HG02798 (cell line): ENCODE measurements at regions not wholly inside any gene's neighbourhood (a gene's known extent, or its start where the extent isn't known, plus 50 kb on each side); places are given as distances from the start of the nearest gene placed in this dataset.
"Not testable (repeated sequence)": the region's sequence is repeated elsewhere in the genome, so short reads cannot be mapped to it uniquely, and the experiment has no call there.

Experiments used
- ATAC-seq: cut with Tn5 transposase; IDR thresholded peaks from one replicate; pipeline ENCODE4 v1.9.1; 2021; ENCODE audit warnings: mild to moderate bottlenecking; ENCODE audit not compliant: unreplicated experiment, poor library complexity

DNA sequence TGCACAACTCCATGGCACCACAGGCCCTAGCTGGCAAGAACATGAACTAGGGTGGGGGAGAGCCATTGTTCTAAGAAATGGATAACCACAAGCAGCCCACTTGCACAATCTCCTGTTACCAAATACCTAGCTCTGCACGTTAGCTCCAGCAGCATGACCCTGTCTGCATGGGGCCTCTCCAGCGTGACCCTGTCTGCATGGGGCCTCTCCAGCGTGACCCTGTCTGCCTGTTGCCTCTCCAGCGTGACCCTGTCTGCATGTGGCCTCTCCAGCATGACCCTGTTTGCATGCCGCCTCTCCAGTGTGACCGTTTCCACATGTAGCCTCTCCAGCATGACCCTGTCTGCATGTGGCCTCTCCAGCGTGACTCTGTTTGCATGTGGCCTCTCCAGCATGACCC, 356.7 kb downstream of the CNTNAP3B start:
- not testable (repeated sequence) for ATAC-seq

DNA sequence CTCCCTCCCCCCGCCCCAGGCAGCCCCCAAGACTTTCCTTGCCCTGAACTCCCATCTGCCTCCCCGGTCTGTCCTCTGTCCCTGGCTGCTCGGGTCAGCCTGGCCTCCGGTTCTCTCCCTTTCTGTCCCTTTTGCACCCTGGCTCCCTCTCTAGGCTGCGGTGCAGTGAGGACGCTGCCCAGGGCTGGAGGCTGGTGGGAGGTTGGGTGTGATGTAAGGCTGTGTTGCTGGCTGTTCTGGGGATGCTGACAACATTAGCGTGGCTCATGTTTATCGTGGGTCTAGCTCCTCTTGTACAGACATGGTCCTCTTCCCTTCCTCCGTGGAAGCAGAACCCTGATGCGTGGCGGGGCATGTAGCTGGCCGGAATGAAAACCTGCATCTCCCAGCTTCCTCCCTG, 357.5 kb downstream of the CNTNAP3B start:
- not testable (repeated sequence) for ATAC-seq

- not testable (repeated sequence) for ATAC-seq
Observed at GRCh38 chr9:41754822-41755221, 374.4 kb downstream of the CNTNAP3B start.

- ATAC-seq, result not testable (repeated sequence)
Observed at GRCh38 chr9:41754403-41754802, 374.8 kb downstream of the CNTNAP3B start.

- not testable (repeated sequence) for ATAC-seq
Observed at GRCh38 chr9:41741897-41742296, 387.3 kb downstream of the CNTNAP3B start.

DNA sequence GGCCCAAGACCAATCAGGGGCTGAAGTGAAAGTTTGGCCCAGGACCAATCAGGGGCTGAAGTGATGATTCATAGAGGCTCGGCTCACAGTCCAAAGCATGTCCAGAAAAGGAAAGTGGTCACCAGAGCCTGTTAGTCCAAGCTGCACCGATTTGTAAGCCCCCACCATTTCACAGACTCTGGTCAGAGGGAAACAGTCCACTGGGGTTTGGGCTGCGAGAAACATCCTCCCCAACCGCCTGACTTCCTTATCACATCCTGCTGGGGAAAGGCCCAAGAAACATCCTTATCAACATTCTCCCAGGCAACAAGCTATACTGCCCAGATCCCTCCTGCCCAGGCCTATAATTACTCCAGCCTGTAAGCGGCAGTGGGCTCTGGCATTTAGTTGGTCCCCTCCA, 388.1 kb downstream of the CNTNAP3B start:
- ATAC-seq, result not testable (repeated sequence)

DNA sequence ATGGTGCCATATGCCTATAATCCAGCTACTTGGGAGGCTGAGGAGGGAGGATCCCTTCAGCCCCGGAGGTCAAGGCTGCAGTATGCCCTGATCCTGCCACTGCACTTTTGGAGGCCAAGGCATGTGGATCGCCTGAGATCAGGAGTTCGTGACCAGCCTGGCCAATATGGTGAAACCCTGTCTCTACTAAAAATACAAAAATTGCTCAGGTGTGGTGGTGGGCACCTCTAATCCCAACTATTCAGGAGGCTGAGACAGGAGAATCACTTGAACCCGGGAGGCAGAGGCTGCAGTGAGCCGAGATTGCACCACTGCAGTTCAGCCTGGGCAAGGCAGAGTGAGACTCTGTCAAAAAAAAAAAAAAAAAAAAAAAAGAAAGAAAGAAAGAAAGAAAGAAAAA, 390.5 kb downstream of the CNTNAP3B start:
- ATAC-seq, result not testable (repeated sequence)

- not testable (repeated sequence) for ATAC-seq
Observed at GRCh38 chr9:41699190-41699589, 430.0 kb downstream of the CNTNAP3B start.

GRCh38 chr9:41697080-41697479, 432.1 kb downstream of the CNTNAP3B start:
- ATAC-seq, result not testable (repeated sequence)

DNA sequence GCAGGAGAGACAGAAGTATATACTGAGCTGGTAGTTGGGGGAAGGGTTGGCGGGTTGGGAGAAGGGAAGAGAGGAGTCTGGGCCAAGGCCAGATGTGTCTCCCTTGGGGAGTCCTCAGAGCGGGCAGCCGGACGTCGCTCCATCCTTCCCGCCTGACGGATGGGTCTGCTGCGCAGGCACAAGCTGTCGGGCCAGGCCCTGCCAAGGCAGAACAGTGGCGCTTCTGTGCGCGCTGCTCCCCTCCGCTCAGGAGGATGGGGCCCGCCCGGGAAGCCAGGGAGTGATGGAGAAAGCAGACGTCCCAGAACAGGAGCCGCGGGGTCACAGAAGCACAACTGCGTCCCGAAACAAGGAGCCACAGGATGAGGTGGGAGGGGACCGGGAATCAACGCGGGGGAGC, 449.9 kb downstream of the CNTNAP3B start:
- ATAC-seq, result not testable (repeated sequence)

- not testable (repeated sequence) for ATAC-seq
Observed at GRCh38 chr9:41663497-41664036, 465.7 kb downstream of the CNTNAP3B start.

DNA sequence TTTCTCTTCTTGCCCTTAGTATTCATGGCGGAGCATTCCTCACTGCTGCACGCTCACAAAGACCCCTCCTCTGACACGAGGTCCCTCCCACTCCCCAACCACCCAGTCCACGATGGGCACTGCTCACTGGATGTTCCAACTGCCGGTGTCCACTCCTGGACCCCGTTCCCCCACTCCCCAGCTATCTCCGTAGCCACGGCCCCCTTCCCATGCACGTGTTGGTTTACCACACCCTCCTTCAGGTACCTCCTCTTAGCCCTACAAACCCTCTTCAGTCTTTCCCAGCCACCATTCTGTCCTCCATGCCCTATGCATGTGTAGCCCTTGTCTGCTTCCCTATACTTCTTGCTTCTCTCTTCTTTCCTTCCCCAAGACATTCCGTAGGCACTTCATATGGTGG, 469.6 kb upstream of the ZNG1F start:
- not testable (repeated sequence) for ATAC-seq

GRCh38 chr9:41658116-41658515, 469.0 kb upstream of the ZNG1F start:
- not testable (repeated sequence) for ATAC-seq

- ATAC-seq, result not testable (repeated sequence)
Observed at GRCh38 chr9:41657141-41657540, 468.0 kb upstream of the ZNG1F start.

- ATAC-seq, result not testable (repeated sequence)
Observed at GRCh38 chr9:41655071-41655554, 466.0 kb upstream of the ZNG1F start.

DNA sequence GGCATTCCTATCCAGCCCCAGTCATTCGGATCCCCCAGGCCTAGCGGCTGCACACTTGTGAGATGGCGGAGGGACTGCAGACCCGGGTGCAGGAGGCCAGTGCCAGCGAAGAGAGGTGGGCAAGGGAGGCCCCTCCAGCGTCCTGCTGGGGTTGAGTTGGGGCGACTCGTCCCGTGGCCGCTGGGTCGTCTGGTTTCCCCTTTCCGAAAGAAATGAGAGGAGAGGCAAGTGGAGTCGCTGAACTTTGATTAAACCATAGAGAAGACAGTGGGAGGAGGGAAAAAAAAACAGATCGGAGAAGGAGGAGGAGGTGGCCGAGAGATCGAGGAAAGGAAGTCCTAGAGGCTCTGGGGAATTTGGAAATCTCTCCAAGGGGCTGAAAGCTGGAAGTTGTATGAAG, 465.2 kb upstream of the ZNG1F start:
- ATAC-seq, result not testable (repeated sequence)

- ATAC-seq, result not testable (repeated sequence)
Observed at GRCh38 chr9:41653560-41654340, 464.6 kb upstream of the ZNG1F start.

DNA sequence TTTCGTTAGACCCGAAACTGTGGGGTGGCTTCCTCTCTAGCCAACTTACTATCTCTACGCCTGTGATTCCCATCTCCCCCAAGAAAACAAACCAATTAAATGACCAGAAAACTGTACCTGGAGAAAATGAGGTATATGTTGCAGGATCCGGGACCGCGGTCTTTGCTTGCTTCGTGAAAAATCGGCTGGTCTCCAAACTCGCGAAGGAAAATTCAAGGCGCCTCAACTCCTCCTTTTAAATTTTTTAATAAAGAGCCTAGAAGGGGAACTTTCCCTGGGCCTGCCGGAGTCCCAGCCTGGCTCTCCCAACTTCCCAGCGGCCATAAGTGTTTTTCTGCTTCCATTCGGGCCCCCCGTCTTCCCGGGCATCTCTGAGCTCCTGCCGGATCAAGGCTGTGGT, 463.7 kb upstream of the ZNG1F start:
- not testable (repeated sequence) for ATAC-seq

GRCh38 chr9:41652100-41652713, 463.1 kb upstream of the ZNG1F start:
- not testable (repeated sequence) for ATAC-seq

DNA sequence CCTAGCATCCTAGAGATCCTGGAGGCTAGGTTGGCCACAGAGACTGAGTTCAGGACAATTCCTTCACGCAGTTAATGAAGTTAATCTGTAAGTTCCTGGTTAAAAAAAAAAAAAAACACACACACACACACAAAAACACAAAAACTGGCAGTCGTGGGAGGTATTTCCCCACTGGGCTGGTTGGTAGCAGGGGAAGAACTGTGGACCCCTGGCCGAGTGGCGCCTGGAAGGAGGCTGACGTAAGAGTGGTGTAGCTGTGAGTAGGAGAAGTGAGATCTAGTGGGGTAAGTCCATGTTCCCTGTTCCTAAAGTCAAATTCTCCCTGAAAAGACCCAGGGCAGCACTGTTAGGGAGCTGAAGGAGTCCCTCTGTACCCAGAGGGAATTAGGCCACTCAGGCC, 461.0 kb upstream of the ZNG1F start:
- not testable (repeated sequence) for ATAC-seq

GRCh38 chr9:41648564-41648963, 459.4 kb upstream of the ZNG1F start:
- not testable (repeated sequence) for ATAC-seq
